H1 (cell line): ENCODE measurements at regions not wholly inside any gene's neighbourhood (a gene's known extent, or its start where the extent isn't known, plus 50 kb on each side); places are given as distances from the start of the nearest gene placed in this dataset.

Experiments used
- SP2 ChIP-seq: IDR thresholded peaks from 2 replicates; pipeline ENCODE4 v1.6.1; 2012; ENCODE audit warnings: mild to moderate bottlenecking, low read length, inconsistent platforms

DNA sequence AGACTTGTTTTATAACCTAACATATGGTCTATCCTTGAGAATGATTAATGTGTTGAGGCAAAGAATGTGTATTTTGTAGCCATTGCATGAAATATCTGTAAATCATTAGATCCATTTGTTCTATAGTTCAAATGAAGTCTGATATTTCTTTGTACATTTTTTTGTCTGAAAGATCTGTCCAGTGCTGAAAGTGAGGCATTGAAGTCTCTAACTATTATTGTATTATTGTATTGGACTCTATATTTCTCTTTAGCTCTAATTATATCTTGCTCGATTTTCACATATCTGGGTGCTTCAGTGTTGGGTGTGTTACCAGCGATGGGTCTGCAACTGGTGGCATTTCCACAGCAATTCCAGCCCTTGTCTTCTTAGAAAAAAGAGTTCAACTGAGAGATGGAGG is 76.0 kb downstream of the PBDC1 start (continued):
- no peak for TF ChIP-seq SP2
